NOMO-1 treated with dmso at 0.1 percent for 144 hours (cell line): ENCODE measurements at regions not wholly inside any gene's neighbourhood (a gene's known extent, or its start where the extent isn't known, plus 50 kb on each side); places are given as distances from the start of the nearest gene placed in this dataset.
"Not testable (repeated sequence)": the region's sequence is repeated elsewhere in the genome, so short reads cannot be mapped to it uniquely, and the experiment has no call there.

Experiments
- DNase-seq: peaks from one replicate; lab custom pipeline; 2025; ENCODE audit not compliant: unreplicated experiment; lab: John Stamatoyannopoulos, UW

GRCh38 chr10:128571745-128572144, 445.5 kb upstream of the MKI67 start:
- DNase-seq = no peak

- DNase-seq = no peak
These were observed 446.5 kb upstream of the MKI67 start for GRCh38 chr10:128572696-128573095.

- DNase-seq = no peak
These were observed 447.1 kb upstream of the MKI67 start for GRCh38 chr10:128573281-128573845.

GRCh38 chr10:128573986-128574385, 447.8 kb upstream of the MKI67 start:
- no peak for DNase-seq

GRCh38 chr10:128574581-128575210, 448.5 kb upstream of the MKI67 start:
- DNase-seq = no peak

- no peak for DNase-seq
These were observed 449.5 kb upstream of the MKI67 start for GRCh38 chr10:128575761-128576160.

GRCh38 chr10:128576336-128576735, 450.1 kb upstream of the MKI67 start:
- no peak for DNase-seq

- DNase-seq = no peak
These were observed 450.9 kb upstream of the MKI67 start for GRCh38 chr10:128576943-128577670.

GRCh38 chr10:128577958-128578750, 451.9 kb upstream of the MKI67 start:
- DNase-seq = no peak

GRCh38 chr10:128578766-128579165, 452.5 kb upstream of the MKI67 start:
- no peak for DNase-seq

- no peak for DNase-seq
These were observed 453.1 kb upstream of the MKI67 start for GRCh38 chr10:128579280-128579865.

- no peak for DNase-seq
These were observed 453.7 kb upstream of the MKI67 start for GRCh38 chr10:128579901-128580300.

GRCh38 chr10:128583125-128583524, 456.9 kb upstream of the MKI67 start:
- DNase-seq = not testable (repeated sequence)

GRCh38 chr10:128586599-128586998, 460.4 kb upstream of the MKI67 start:
- DNase-seq = not testable (repeated sequence)

- DNase-seq = no peak
These were observed 461.5 kb upstream of the MKI67 start for GRCh38 chr10:128587689-128588088.

- DNase-seq = no peak
These were observed 462.2 kb upstream of the MKI67 start for GRCh38 chr10:128588402-128588801.

- no peak for DNase-seq
These were observed 468.5 kb upstream of the MKI67 start for GRCh38 chr10:128594688-128595087.

- no peak for DNase-seq
These were observed 470.7 kb upstream of the MKI67 start for GRCh38 chr10:128596906-128597305.

GRCh38 chr10:128599030-128599429, 472.8 kb upstream of the MKI67 start:
- no peak for DNase-seq

GRCh38 chr10:128599538-128599937, 473.3 kb upstream of the MKI67 start:
- no peak for DNase-seq

GRCh38 chr10:128602183-128602582, 476.0 kb upstream of the MKI67 start:
- DNase-seq = no peak
